Vagina (tissue), 2 donors: ENCODE measurements at regions not wholly inside any gene's neighbourhood (a gene's known extent, or its start where the extent isn't known, plus 50 kb on each side); places are given as distances from the start of the nearest gene placed in this dataset.
A peak's percentile ranks its signal among the peaks of the same experiment; 100 is the strongest.

ENCODE experiments used
- DNase-seq, 2 donors: peaks; one replicate each; pipeline ENCODE4 v3.0.0-alpha.2; 2017; ENCODE audit errors: extremely low spot score in 2 of 2
- H3K27ac ChIP-seq: fragments of 200-600 bp; sonication (generic); one replicate; pipeline ENCODE4 v1.5.1; 2019
- H3K27me3 ChIP-seq: fragments of 200-600 bp; sonication (generic); one replicate; pipeline ENCODE4 v1.5.1; 2019
- H3K36me3 ChIP-seq, 2 donors: fragments of 200-600 bp; sonication (generic); one replicate each; pipeline ENCODE4 v1.5.1; 2017 to 2019
- H3K4me1 ChIP-seq: fragments of 200-600 bp; sonication (generic); one replicate; pipeline ENCODE4 v1.5.1; 2019
- H3K4me3 ChIP-seq, 2 donors: fragments of 200-600 bp; sonication (generic); 1 replicate in 1 of 2; 2 replicates in 1 of 2; pipeline ENCODE4 v1.5.1; 2016 to 2019
- H3K9me3 ChIP-seq: fragments of 200-600 bp; sonication (generic); one replicate; pipeline ENCODE4 v1.5.1; 2019
- CTCF ChIP-seq, 3 experiments: fragments of 450-650 bp in 2 of 3; fragments of 200-600 bp in 1 of 3; sonication (generic) in 1 of 3; IDR thresholded peaks; one replicate each; pipeline ENCODE4 v1.5.1; 2017 to 2019; ENCODE audit warnings: antibody characterized with exemption in 3 of 3, mild to moderate bottlenecking in 2 of 3, moderate library complexity in 2 of 3
- POLR2A ChIP-seq, 2 donors: fragments of 450-650 bp; IDR thresholded peaks; one replicate each; pipeline ENCODE4 v1.6.1; 2017; ENCODE audit warnings: antibody characterized with exemption in 2 of 2, mild to moderate bottlenecking in 2 of 2, moderate library complexity in 2 of 2
- POLR2AphosphoS5 ChIP-seq, 2 donors: sonication (generic); formaldehyde crosslinking; IDR thresholded peaks; one replicate each; pipeline ENCODE4 v1.9.0; 2017; ENCODE audit warnings: antibody characterized with exemption in 2 of 2, mild to moderate bottlenecking in 2 of 2, low read depth in 1 of 2; ENCODE audit not compliant: insufficient read depth in 1 of 2
- intact Hi-C: fragments of 100-400 bp; cut with DNase I; formaldehyde crosslinking; loops from one replicate; pipeline ENCODE4 v1.15.1; 2023

DNA sequence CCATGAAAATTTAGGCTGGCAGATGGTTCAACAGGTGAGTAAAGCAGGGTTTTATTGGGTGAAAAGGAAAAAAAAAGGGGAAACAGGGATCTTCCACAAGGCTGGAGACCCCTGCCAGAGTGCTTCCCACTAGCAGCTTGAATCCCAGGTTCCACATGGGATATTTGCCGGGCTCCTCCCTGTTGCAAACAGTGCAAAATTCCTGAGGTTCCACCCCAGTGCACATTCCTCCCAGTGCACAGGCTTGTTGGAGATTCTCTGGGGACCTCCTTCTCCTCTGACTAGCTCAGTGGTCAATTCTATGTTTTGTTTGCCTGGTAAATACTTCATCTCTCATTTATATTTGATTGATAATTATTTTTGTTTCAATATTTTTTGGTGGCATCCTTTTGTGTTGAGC is 66.4 kb upstream of the UGT2B15 start:
- H3K9me3 ChIP-seq = no peaks in the 10 kb centered on the region
- intact Hi-C loops = no loop called here
- TF ChIP-seq POLR2AphosphoS5 (IDR thresholded peaks at IDR 0.05; ENCODE audit: insufficient read depth in 1 of 2, low read depth in 1 of 2) (no peak), CTCF (IDR thresholded peaks at IDR 0.05) (no peak), POLR2A (IDR thresholded peaks at IDR 0.05) (no peak)
- H3K27me3 ChIP-seq = no peaks in the 10 kb centered on the region
- H3K27ac ChIP-seq = no peak overlapping the region
- DNase-seq = no peak
- H3K36me3 ChIP-seq = no peaks in the 10 kb centered on the region
- no peak overlapping the region for H3K4me3 ChIP-seq
- H3K4me1 ChIP-seq = no peaks in the 10 kb centered on the region

GRCh38 chr4:68738036-68738435 is 67.6 kb upstream of the UGT2B15 start:
- Histone ChIP-seq H3K4me1 (no peaks in the 10 kb centered on the region), H3K27me3 (no peaks in the 10 kb centered on the region), H3K4me3 (no peak overlapping the region), H3K27ac (no peak overlapping the region), H3K9me3 (no peaks in the 10 kb centered on the region), H3K36me3 (no peaks in the 10 kb centered on the region)
- intact Hi-C loops = no loop called here
- TF ChIP-seq CTCF (IDR thresholded peaks at IDR 0.05) (no peak), POLR2AphosphoS5 (IDR thresholded peaks at IDR 0.05; ENCODE audit: insufficient read depth in 1 of 2, low read depth in 1 of 2) (no peak), POLR2A (IDR thresholded peaks at IDR 0.05) (no peak)
- no peak for DNase-seq

DNA sequence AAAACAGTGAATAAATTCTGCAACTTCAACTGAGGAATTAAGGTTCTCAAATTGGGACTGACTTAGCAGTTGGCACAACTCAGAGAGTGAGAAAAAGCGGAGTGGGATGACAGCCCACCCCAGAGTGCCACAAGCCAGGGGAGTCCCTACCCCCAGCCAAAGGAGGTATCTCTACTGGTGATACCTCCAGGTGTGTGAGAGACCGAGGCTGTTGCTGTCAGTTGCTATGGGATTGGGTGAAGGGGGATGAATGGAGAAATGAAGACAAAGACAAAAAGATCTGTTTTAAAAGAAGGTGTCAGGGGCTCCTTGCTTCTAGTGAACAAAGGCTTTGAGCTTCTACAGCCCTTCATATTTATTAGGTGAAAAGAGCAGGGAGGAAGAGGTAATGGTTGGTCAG is 71.4 kb upstream of the UGT2B10 start:
- H3K36me3 ChIP-seq = no peaks in the 10 kb centered on the region
- intact Hi-C loops = no loop called here
- no peak overlapping the region for H3K4me3 ChIP-seq
- H3K4me1 ChIP-seq = no peaks in the 10 kb centered on the region
- H3K27me3 ChIP-seq = no peaks in the 10 kb centered on the region
- TF ChIP-seq POLR2A (IDR thresholded peaks at IDR 0.05) (no peak), POLR2AphosphoS5 (IDR thresholded peaks at IDR 0.05; ENCODE audit: insufficient read depth in 1 of 2, low read depth in 1 of 2) (no peak), CTCF (IDR thresholded peaks at IDR 0.05) (no peak)
- no peaks in the 10 kb centered on the region for H3K9me3 ChIP-seq
- no peak for DNase-seq
- no peak overlapping the region for H3K27ac ChIP-seq

- Histone ChIP-seq H3K4me3 (no peak overlapping the region), H3K9me3 (no peaks in the 10 kb centered on the region), H3K27ac (no peak overlapping the region), H3K27me3 (no peaks in the 10 kb centered on the region), H3K4me1 (no peaks in the 10 kb centered on the region), H3K36me3 (no peaks in the 10 kb centered on the region)
- intact Hi-C loops = no loop called here
- TF ChIP-seq POLR2A (IDR thresholded peaks at IDR 0.05) (no peak), CTCF (IDR thresholded peaks at IDR 0.05) (no peak), POLR2AphosphoS5 (IDR thresholded peaks at IDR 0.05; ENCODE audit: insufficient read depth in 1 of 2, low read depth in 1 of 2) (peak in 1 of 2 donors; percentile 10)
- no peak for DNase-seq
These were observed 67.4 kb upstream of the UGT2B10 start for GRCh38 chr4:68748181-68748991.

DNA sequence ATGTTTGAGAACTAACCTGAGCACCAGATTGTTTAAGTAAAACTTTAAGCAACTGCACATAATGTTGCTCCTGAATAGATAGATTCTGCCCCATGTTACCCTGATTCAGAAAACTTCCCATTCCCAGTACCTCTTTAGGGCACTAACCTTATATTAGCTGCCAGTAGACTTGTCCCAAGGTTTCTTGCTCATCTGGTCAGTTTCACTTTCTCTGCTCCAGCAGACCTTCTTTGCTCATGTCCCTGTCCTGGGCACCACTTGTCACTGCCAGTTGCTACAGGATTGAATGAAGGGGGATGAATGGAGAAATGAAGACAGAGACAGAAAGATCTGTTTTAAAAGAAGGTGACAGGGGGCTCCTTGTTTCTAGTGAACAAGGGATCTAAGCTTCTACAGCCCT is 65.2 kb upstream of the UGT2B10 start:
- no peak for DNase-seq

More for the DNA sequence above, 65.2 kb upstream of the UGT2B10 start:
- Histone ChIP-seq H3K27ac (no peak overlapping the region), H3K9me3 (no peaks in the 10 kb centered on the region), H3K36me3 (no peaks in the 10 kb centered on the region), H3K4me1 (no peaks in the 10 kb centered on the region), H3K4me3 (no peak overlapping the region), H3K27me3 (no peaks in the 10 kb centered on the region)
- TF ChIP-seq POLR2AphosphoS5 (IDR thresholded peaks at IDR 0.05; ENCODE audit: insufficient read depth in 1 of 2, low read depth in 1 of 2) = no peak
- no peak for TF ChIP-seq CTCF (IDR thresholded peaks at IDR 0.05)
- TF ChIP-seq POLR2A (IDR thresholded peaks at IDR 0.05) = no peak
- intact Hi-C loops = no loop called here
